GM12865 (cell line): ENCODE measurements at regions not wholly inside any gene's neighbourhood (a gene's known extent, or its start where the extent isn't known, plus 50 kb on each side); places are given as distances from the start of the nearest gene placed in this dataset.

Experiments used
- DNase-seq: peaks from one replicate; pipeline ENCODE4 v3.0.0; 2010; ENCODE audit warnings: low read depth
- H3K4me3 ChIP-seq: 2 replicates; pipeline ENCODE4 v1.5.1; 2011; ENCODE audit warnings: mild to moderate bottlenecking, low read depth, low read length, control low read depth
- TF ChIP-seq, protein P1 (sequence below): IDR thresholded peaks from 2 replicates; pipeline ENCODE4 v1.5.1; 2011; ENCODE audit warnings: low read length, control low read depth, low read depth, inconsistent platforms; ENCODE audit not compliant: insufficient read depth; ENCODE audit errors: missing control alignments

GRCh38 chr12:105574056-105574715 lies 243.7 kb downstream of the C12orf75 start:
- no peak overlapping the region for H3K4me3 ChIP-seq
- TF ChIP-seq, protein P1, sequence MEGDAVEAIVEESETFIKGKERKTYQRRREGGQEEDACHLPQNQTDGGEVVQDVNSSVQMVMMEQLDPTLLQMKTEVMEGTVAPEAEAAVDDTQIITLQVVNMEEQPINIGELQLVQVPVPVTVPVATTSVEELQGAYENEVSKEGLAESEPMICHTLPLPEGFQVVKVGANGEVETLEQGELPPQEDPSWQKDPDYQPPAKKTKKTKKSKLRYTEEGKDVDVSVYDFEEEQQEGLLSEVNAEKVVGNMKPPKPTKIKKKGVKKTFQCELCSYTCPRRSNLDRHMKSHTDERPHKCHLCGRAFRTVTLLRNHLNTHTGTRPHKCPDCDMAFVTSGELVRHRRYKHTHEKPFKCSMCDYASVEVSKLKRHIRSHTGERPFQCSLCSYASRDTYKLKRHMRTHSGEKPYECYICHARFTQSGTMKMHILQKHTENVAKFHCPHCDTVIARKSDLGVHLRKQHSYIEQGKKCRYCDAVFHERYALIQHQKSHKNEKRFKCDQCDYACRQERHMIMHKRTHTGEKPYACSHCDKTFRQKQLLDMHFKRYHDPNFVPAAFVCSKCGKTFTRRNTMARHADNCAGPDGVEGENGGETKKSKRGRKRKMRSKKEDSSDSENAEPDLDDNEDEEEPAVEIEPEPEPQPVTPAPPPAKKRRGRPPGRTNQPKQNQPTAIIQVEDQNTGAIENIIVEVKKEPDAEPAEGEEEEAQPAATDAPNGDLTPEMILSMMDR: no peak
- DNase-seq: no peak

DNA sequence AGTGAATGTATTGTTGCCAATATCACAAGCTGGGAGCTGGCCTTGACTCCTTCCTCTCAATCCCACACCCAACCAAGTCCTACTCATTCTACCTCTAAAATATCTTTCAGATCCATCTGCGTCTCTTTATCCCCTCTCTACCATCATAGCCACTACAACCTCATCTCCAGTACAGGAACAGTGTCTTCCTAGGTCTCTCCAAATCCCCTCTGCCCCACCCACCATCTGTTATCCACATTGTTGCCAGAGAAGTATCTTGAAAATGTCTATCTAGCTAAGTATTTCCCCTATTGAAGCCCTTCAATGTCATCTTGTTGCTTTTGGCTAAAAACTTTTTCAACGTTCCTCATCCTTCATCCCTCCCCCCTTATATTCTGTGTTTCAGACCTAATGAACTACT lies 244.7 kb downstream of the C12orf75 start:
- TF ChIP-seq, protein P1: no peak
- DNase-seq: no peak
- no peak overlapping the region for H3K4me3 ChIP-seq

DNA sequence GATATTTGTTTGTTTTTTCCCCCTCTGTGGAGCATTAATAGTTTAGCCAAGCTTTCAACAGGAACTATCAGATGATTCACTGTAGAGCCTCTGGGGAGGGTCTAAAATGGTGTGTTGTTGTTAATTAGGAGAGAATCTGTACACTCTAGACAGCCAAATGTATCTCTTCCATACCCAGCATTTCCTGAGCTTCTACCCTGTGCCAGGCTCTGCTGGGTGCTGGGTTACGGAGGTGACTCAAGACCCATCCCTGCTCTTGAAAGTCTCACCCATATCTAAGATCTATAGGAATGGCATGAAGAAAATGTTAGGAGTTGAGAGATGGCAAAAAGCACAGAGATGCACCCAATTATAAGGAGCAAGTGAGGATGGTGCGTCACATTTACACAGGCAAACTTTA lies 245.8 kb downstream of the C12orf75 start:
- DNase-seq: no peak
- H3K4me3 ChIP-seq: no peak overlapping the region
- TF ChIP-seq, protein P1: no peak

DNA sequence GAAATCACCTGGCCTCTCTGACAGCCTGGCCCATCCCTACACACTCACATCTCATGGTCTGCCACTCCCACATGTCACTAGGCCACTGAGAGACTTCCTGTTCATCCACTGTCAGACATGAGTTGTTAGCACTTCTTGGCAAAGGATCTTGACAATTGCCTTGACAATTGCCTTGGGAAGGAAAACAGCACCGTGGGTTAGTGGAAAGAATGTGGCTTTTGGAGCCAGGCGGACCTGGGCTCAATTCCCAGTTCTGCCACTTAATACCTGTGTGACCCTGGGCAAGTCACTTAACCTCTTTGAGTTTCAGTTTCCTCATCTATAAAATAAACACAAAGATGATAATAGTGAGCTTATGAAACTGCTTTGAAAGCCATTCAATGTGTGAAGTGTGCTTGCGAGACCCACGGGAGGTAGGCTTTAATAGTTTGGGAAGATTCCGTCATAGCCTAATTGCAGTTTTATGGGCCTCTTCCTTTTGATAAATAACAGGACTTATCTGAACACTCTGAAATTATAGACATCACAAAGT lies 250.4 kb downstream of the C12orf75 start:
- TF ChIP-seq, protein P1: no peak
- no peak overlapping the region for H3K4me3 ChIP-seq
- DNase-seq: no peak

GRCh38 chr12:105581420-105581819 lies 250.9 kb downstream of the C12orf75 start:
- no peak for DNase-seq
- no peak overlapping the region for H3K4me3 ChIP-seq
- TF ChIP-seq, protein P1: no peak

- no peak overlapping the region for H3K4me3 ChIP-seq
- TF ChIP-seq, protein P1: no peak
- DNase-seq: no peak
These were observed 254.6 kb downstream of the C12orf75 start for GRCh38 chr12:105585107-105585506.

- no peak overlapping the region for H3K4me3 ChIP-seq
- TF ChIP-seq, protein P1: no peak
- no peak for DNase-seq
These were observed 256.7 kb downstream of the C12orf75 start for GRCh38 chr12:105587237-105587636.
